ENCODE measurements at regions not wholly inside any gene's neighbourhood (a gene's known extent, or its start where the extent isn't known, plus 50 kb on each side); places are given as distances from the start of the nearest gene placed in this dataset.
"Not testable (repeated sequence)": the region's sequence is repeated elsewhere in the genome, so short reads cannot be mapped to it uniquely, and the experiment has no call there.

DNA sequence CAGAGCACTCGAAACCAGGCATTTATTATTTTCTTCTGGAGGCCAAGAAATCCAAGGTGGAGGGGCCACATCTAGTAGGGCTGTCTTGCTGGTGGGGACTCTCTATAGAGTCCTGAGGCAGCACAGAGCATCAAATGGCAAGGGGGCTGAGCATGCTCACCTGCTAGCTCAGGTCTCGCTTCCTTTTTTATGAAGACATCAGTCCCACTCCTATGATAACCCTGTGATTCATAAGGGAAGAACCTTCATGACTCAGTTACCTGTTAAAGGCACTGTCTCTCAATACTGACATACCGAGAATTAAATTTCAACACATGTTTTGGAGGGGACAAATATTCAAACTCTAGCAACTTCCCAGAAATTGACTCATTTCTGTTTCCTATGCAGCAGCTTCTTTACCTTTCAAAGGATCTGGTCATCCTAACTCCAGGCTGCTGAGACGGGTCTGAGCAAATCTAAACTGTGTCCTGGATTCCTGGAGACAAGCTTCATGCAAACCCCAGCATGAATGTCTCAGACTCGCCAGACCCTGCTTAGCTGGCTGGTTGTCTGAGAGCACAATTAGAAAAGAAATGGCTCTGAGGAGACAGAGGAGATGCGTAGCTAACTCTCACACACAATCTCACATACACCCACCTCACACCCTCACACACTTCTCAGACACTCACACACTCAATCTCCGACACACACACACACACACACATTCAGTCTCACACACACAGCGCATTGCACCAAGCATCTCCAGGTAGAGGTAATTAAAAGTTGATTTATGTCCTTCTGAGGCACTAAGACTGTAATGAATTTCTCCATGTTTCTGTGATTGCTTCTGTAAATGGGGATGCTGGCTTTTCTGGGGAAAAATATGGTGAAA lies 280.8 kb downstream of the BCL2L11 start:
- DNase-seq (ENCODE audit: low read depth) = not testable (repeated sequence)

DNA sequence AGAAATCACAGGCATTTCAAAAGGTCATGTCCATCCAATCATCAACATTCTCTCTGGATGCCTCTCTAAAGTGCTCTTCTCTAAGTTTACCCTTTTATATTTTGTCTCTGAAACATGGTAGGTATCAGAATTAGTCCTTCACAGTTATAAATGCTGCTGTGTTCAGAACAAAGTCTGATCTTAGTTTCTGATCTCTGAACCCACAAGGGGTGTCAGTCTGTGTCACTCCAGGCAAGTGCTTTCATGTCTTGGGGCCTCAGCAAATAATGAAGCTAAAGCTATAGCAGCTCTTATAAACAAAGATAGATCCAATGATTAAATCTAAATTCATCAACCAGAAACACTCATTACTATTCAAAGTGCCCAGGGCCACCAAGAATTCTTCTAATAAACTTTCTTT lies 281.7 kb downstream of the BCL2L11 start:
- DNase-seq (ENCODE audit: low read depth) = not testable (repeated sequence)

DNA sequence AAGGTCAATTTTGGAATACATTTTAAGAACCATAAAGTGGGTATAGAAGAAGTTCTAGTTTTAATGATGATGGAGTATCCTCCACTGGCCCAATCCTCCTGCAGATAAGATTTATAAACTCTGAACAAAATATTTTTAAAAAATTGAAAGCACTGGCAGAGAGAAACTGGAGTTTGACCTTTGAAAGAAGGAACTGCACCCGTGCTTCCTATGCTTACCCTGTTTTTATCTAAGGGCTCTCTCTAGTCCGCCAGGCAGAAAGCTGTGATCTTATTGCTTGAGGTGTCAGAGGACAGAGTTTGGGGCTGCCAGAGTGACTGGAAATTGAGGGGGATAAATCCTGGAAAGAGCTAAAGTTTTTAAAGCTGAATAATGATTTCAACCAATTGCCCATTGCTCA lies 282.6 kb downstream of the BCL2L11 start:
- not testable (repeated sequence) for DNase-seq (ENCODE audit: low read depth)

DNA sequence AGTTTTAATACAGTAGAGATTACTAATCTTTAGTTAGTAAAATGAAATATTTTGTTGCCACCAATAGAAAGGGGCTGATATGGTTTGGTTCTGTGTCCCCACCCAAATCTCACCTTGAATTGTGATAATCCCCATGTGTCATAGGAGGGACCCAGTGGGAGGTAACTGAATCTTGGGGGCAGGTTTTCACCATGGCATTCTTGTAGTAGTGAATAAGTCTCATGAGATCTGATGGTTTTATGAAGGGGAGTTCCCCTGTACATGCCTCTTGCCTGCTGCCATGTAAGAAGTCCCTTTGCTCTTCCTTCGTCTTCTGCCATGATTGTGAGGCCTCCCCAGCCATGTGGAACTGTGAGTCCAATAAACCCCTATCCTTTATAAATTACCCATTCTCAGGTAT lies 285.9 kb downstream of the BCL2L11 start:
- DNase-seq (ENCODE audit: low read depth) = not testable (repeated sequence)

DNA sequence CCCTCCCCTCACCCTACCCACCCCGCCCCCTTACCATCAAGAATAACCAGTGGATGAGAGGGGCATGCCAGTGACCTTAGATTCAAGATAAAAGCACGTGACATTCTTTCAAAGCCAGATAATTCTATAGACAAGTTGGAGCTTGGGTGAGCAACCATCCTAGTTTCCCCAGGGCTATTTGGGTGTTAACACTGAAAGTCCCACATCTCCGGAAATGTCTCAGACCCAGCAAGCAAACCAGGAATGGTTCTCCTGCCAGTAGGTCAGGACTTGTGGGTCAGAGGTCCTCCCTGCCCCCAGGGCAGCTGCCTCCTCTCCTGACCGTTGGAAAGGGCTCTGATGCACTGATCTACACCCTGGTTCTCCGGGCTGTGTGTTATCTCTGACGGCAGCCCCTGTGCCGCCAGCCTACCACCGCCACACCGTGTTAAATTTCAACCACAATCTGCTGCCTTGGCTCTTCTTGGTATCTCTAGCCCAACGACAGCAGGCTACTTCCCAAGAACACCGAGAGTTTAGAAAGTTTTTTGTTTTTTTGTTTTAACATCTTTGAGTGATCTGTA lies 287.0 kb downstream of the BCL2L11 start:
- DNase-seq (ENCODE audit: low read depth) = not testable (repeated sequence)

DNA sequence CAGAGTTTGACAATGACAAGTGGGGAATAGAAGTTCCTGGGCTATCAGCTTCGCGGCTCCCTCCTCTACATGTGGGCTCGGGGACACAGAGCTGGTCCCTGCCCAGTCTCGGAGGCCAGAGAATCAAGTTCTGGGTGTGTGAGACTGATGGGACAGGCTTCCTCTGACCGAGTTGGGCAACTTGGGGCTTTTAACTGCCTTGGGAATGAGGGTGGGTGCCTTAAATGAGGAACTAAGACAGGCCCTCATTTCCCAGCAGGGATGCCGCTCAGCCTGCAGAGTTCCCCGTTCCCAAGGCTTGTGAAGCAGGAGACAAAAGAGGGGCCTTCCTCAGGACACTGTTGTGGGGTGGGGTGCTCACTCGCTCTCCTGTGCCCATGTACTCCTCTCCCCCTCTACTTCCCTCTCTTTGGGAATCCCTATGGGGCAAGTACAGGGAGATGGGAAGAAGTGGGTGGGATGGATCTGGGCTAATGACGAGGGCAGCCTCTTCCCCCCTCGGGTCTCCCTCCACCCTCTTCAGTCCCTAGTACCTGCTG lies 290.2 kb downstream of the BCL2L11 start:
- DNase-seq (ENCODE audit: low read depth) = not testable (repeated sequence)

DNA sequence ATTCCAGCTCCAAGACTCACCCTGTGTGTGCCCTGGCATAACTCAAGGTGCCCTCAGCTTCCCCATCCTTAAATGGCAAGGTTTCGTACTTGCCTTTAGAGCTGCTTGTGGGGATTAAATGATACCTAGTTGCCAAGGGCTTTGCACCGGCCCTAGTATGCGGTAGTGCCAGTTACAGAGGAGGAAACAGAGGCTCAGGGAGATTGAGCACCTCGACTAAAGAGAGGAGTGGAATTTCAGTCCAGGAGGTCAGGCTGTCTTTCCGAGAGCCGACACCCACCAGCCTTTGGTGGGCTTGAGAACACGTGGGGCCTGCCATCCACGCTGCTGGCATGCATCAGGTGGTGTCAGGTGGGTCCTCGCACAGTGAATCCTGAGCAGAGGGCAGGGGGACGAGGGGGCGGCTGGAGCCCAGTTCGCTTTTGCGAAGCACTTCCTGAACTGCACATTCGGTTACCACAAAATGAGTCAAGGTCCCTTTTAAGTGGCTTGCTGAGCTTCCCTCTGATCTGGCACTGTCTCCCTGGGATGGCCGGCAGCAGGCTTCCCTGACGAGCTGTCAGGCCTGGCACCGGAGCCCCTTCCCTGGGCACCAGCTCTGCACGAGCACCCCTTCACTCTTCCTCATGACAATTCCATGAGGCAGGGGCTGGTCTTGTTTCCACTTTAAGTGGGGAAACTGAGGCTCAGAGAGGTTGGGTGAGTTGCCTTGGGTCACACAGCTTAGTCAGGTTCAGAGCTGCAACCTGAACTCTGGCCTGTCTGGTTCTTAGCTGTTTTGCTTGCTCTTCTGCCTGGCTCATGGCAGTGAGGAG lies 291.4 kb downstream of the BCL2L11 start:
- DNase-seq (ENCODE audit: low read depth) = not testable (repeated sequence)

DNA sequence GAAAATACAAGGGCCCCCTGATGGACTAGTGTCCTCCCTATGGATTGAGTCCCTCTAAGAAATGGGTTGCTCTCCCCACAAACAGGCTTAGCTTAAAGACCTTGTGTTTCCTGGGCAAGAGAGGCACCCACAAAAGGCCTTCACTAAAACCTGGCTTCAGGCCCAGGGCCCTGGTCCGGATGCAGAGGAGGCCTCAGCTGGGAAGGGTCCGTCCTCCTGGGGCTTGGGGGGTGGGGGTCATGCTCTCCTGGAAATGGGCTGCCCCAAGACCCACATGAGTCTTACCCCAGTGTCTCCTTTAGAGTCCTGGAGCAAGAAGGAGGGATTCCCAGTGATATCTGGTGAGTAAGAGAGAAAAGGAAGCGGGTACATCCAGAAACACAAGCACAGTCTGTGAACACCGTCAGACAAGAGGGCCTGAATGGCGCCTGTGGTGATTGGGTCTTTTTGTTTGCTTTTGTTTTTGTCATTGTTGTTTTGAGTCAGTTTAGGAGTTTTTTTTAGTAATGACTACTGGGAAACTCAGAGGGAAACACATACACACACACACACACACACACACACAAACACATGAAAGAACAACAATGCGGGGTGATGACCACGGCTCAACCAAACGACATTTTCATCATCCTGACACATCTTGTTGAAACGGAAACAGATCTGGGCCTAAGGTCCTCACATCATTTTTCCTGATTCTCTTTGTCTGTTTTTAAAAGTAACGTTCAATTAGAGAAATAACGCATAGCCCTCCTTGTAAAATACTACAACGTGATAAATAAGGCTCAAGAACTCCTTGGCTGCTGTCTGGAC lies 292.3 kb downstream of the BCL2L11 start:
- DNase-seq (ENCODE audit: low read depth) = not testable (repeated sequence)

DNA sequence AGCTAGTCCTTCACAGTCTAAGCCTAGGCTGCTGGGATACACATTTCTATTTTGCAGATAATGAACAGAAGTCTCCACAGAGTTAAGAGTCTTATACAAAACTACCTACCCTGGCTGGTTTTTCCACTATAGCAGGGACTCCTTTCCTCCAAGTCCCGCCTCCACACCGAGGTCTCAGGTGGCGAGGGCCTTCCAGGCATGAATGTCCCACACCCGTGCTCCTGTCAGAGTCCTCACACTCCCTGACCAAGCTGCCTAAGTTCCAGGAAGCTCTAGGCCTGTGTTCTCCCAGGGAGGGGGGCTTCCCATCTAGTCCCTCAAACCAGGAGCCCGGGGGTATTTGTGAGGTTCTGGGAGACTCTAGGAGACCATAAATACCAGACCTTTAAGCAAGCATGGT lies 293.2 kb downstream of the BCL2L11 start:
- DNase-seq (ENCODE audit: low read depth) = not testable (repeated sequence)

DNA sequence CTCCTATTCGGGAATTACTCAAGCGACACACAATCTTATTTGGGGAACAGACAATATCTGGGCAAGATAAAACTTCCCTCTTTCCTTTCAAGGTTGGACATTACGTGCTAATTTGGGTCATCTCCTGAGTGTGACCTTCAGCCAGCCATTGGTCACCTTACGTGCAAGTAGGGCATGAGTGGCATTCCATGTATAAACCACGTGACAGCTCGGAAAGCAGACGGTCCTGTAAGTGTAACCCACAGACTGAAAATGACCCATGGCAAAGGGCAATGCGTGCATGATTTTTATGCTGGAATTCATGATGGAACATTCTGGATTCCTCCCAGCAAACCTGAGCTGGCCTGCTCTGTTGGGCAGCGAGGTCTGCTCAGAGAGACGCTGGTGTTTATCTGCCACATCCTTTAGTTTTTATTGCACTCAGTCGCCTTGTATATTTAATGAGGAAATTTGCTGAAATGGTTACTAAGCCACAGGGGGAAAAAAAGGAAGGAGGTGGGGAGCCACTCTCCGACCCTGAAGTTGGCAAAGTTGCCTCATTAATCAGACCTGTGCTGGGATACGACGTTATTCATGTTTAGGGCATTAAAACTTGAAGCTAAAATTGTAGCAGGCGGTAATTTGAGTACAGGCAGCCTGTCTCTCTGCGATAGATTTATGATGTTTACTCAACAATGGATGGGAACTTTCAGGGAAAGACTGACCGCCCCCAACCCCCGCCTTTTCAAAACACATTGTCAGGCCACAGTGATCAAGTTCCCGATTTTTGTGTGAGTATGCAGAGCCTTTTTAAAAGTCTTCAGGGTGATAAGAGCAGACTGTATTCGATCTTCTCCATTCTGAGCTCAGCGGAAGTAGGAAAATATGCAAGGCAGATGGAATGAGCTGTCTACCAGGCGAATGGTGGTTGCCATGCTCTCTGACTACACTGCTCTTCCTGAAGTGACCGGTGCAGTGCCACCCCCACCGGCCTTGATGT lies 295.3 kb downstream of the BCL2L11 start:
- not testable (repeated sequence) for DNase-seq (ENCODE audit: low read depth)

DNA sequence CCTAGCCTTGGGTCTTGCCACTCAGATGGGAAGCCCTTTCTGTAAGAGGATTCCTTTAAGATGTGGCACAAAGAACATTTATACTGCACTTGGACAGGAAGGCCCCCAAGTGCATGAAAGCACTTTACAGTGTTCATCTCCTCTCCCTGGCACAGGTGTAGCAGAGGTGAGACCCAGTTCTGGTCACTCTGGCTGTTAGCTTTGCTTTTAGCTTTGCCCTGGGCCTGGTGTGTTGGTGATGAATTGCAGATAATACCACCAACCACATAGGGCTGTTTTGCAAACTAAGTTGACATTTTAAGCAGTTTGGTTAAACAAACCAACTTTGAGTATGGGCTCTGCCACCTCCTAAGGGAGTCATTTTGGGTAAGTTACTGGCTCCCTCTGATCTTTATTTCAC lies 296.3 kb downstream of the BCL2L11 start:
- not testable (repeated sequence) for DNase-seq (ENCODE audit: low read depth)

DNA sequence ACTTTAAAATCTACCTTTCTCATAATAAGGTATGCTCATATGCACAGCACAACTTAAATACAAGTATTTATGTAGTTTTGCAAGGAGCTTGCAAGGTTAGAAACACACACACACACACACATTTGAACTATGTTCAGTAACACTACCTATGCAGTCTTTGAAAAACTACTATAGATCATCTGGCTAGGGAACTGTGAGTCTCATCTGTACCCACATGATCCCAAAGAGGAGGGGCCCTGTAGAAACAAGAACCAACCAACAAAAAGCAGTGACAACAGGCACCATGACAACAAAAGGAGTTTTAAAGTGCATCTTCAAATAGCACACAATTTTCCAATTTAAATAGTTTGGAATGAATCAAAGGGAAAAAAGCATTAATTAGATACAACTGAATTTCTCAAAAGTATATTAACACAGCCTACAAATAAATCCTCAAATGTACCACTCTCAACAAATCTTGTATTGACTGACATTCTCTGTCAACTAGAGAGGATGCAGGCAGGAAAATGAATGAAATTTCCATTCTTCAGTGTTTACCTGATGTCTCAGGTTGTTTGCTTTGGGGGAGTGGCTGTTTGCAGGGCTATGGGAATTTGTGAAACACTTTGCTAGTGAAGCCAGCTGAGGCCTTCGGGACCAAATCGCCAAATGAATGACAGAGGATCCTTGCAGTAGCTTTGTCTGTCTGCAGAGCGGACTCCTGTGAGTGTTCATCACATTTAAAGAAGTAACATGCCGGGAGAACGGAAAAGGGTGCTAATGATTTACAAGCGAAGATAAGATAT lies 297.6 kb downstream of the BCL2L11 start:
- not testable (repeated sequence) for DNase-seq (ENCODE audit: low read depth)

DNA sequence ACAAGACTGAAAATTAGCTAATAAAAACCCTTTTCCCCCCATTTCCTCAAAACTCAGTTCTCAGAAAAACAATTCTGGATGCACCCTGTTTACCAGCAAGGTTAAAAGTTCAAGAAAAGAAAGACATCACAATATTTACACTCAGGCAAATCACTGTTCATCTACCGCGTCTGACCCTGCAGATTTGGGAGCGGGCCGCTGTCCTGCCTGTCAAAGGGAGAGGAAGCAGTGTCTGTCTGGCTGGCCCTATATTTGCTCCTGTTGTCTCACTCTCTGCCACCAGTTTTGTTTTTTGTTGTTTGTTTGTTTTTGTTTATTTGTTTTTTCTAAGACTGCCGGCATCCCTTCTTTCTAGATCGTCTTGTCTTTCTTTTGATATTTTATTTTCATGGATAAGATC lies 299.4 kb downstream of the BCL2L11 start:
- DNase-seq (ENCODE audit: low read depth) = not testable (repeated sequence)

DNA sequence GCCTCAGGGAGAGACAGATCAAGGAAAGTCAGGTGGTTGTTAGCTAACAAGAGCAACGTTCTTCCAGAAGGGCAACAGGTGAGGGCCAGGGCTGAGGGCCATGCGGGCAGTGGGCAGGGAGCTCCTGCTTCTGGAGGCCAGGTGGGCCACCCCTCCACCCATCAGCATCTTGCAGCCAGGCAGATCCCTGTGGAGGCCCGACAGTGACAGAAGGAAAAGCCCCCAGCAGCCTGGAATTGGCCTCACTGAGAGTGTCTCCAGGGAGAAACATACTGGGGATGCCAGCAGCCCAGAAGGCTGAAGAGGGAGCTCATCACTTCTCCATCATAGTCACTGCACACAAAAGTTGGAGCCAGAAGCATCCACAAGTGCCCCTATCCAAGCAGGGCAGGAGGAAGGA lies 300.1 kb downstream of the BCL2L11 start:
- DNase-seq (ENCODE audit: low read depth) = not testable (repeated sequence)

DNA sequence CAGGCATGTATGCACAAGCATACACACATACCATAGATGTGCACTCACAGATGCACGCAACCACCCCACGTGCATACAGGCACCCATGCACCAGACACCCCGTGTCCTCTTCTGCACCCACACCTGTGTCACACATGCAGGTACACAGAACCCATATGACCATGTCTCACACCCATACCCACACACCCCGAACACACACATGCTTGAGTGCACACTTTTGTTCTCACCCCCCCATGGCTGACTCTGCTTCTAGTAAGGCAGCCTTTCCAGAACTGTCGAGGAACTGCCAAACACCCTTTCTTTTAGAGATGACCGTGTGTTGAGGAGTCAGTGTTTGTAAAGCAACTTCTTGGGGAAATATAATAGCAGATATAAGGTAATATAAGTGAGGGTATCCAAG lies 301.2 kb downstream of the BCL2L11 start:
- not testable (repeated sequence) for DNase-seq (ENCODE audit: low read depth)

DNA sequence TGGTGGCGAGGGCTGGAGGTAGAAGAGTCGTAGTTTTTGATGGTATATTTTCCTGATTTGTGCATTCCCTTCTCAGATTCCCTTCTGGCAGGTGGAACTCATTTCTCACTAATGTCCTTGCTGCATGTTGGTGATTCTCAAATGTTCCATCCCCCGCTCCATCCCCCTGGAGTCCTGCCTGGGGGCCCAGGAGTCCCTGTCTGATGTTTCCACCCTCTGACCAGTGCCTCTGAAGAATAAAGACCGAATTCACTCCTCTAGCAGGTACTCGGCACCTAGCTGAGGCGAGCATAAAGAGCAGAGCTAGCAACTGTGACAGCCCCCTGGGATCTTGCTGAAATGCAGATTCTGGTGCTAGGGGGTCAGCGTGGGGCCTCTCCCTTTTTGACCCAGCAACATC lies 301.8 kb downstream of the BCL2L11 start:
- not testable (repeated sequence) for DNase-seq (ENCODE audit: low read depth)

DNA sequence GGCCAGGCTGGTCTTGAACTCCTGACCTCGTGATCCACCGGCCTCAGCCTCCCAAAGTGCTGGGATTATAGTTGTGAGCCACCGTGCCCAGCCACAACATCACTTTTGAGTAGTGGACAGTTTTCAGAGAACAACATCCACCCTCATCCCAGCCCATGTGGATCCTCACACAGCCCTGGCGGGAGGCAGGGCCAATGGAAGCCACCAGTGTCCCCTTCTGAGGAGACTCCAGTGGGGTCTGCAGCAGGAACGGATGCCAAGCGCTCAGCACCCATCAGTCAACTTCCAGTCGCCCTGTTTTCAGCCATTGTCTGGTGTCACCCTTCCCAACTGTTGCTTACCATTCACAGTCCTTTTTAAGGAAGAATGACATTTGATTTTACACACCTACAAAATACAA lies 302.5 kb downstream of the BCL2L11 start:
- DNase-seq (ENCODE audit: low read depth) = not testable (repeated sequence)

DNA sequence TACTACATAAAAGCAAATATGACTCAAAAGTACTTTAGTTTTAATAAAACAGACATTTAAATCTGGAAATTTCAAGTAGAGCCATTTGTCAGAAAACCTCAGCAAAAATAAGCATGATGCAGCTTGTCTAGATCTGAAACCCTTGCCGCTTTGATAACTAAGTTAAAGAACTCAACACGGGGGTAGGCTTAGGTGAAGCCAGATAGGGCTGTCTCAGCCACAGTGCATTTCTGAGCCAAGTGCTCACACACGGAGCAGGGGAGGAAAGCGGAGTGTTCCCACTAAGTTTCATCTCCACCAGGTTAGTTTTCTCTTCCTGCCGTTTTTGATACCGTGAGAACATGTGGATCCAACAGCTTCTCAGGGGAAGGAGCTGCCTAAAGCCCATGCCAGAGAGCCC lies 303.5 kb downstream of the BCL2L11 start:
- DNase-seq (ENCODE audit: low read depth) = not testable (repeated sequence)

DNA sequence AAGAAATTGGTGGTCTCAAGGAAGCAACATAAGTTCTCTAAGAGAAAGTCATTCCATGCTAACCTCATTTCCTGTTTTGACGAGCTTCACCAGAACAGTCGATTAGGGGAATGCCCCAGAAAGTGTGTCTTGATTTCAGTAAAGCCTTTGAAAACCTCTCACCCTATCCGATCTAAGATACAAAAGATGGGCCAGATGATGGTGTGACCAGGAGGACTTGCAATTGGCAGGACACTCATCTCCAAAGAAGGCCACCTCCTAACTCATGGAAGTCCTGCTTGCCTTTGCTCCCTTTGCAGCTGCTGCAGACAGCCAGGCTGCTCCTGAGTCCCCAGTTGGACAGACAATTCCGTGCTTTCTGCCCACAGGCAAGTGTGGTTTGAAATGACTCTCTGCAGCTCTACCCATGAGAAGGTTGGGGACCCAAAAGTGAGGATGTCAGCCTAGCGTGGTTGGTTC lies 304.2 kb downstream of the BCL2L11 start:
- peak; percentile 15 for DNase-seq (ENCODE audit: low read depth)

All from stimulated activated CD8-positive, alpha-beta memory T cell treated with anti-CD3 and anti-CD28 coated beads, Interleukin-4, amount 100 ng/mL, for 24 hours (primary cell).